HUES64 (cell line): ENCODE measurements at regions not wholly inside any gene's neighbourhood (a gene's known extent, or its start where the extent isn't known, plus 50 kb on each side); places are given as distances from the start of the nearest gene placed in this dataset.

Experiments
- H3K27ac ChIP-seq: 2 replicates; pipeline ENCODE4 v1.7.0; 2013; ENCODE audit warnings: low read depth, low read length, inconsistent platforms
- H3K27me3 ChIP-seq: 2 replicates; pipeline ENCODE4 v1.6.1; 2013; ENCODE audit warnings: mild to moderate bottlenecking, low read length; ENCODE audit not compliant: insufficient read depth
- H3K36me3 ChIP-seq: 2 replicates; pipeline ENCODE4 v1.6.1; 2013; ENCODE audit warnings: mild to moderate bottlenecking, low read length; ENCODE audit not compliant: insufficient read depth
- H3K4me1 ChIP-seq: 2 replicates; pipeline ENCODE4 v1.6.1; 2013; ENCODE audit warnings: mild to moderate bottlenecking, low read length, moderate library complexity; ENCODE audit not compliant: insufficient read depth
- H3K4me3 ChIP-seq: 2 replicates; pipeline ENCODE4 v1.5.1; 2013; ENCODE audit warnings: mild to moderate bottlenecking, low read length, moderate library complexity
- H3K9ac ChIP-seq: 2 replicates; pipeline ENCODE4 v1.6.1; 2013; ENCODE audit warnings: mild to moderate bottlenecking, low read depth, low read length
- H3K9me3 ChIP-seq: 2 replicates; pipeline ENCODE4 v1.6.1; 2013; ENCODE audit warnings: low read depth, low read length; ENCODE audit not compliant: insufficient read depth
- WGBS: fragments of 150-250, 120-280 bp; methylation state at CpG from one replicate; pipeline ENCODE4 v1.1.7; 2013; ENCODE audit warnings: missing lambda C conversion rate; 5-methylcytosine and 5-hydroxymethylcytosine counted together

GRCh38 chr3:31364188-31364587, 168.5 kb upstream of the STT3B start:
- H3K4me3 ChIP-seq, result no peak overlapping the region
- H3K9ac ChIP-seq, result no peak overlapping the region
- H3K9me3 ChIP-seq, result no peaks in the 10 kb centered on the region
- peaks cover 12% of the 10 kb centered on the region for H3K4me1 ChIP-seq
- H3K27me3 ChIP-seq, result no peaks in the 10 kb centered on the region
- H3K36me3 ChIP-seq, result no peaks in the 10 kb centered on the region
- WGBS, result 95% methylated on average over 1 of the region's 1 CpG
- no peak overlapping the region for H3K27ac ChIP-seq

- Histone ChIP-seq H3K36me3 (no peaks in the 10 kb centered on the region), H3K27me3 (no peaks in the 10 kb centered on the region), H3K4me1 (peaks cover 12% of the 10 kb centered on the region), H3K4me3 (no peak overlapping the region), H3K9ac (no peak overlapping the region), H3K9me3 (no peaks in the 10 kb centered on the region), H3K27ac (no peak overlapping the region)
These were observed 168.0 kb upstream of the STT3B start for GRCh38 chr3:31364711-31365110.

- 96% methylated on average over 2 of the region's 2 CpGs for WGBS
- no peaks in the 10 kb centered on the region for H3K4me1 ChIP-seq
- no peak overlapping the region for H3K4me3 ChIP-seq
- no peak overlapping the region for H3K9ac ChIP-seq
- no peaks in the 10 kb centered on the region for H3K9me3 ChIP-seq
- H3K27me3 ChIP-seq, result no peaks in the 10 kb centered on the region
- no peaks in the 10 kb centered on the region for H3K36me3 ChIP-seq
- no peak overlapping the region for H3K27ac ChIP-seq
These were observed 165.2 kb upstream of the STT3B start for GRCh38 chr3:31367518-31367917.

- no peak overlapping the region for H3K4me3 ChIP-seq
- 86% methylated on average over 2 of the region's 2 CpGs for WGBS
- no peaks in the 10 kb centered on the region for H3K4me1 ChIP-seq
- H3K36me3 ChIP-seq, result no peaks in the 10 kb centered on the region
- no peaks in the 10 kb centered on the region for H3K9me3 ChIP-seq
- H3K27me3 ChIP-seq, result no peaks in the 10 kb centered on the region
- no peak overlapping the region for H3K27ac ChIP-seq
- H3K9ac ChIP-seq, result no peak overlapping the region
These were observed 162.9 kb upstream of the STT3B start for GRCh38 chr3:31369637-31370379.

- H3K36me3 ChIP-seq, result no peaks in the 10 kb centered on the region
- no peak overlapping the region for H3K9ac ChIP-seq
- H3K27me3 ChIP-seq, result no peaks in the 10 kb centered on the region
- H3K4me3 ChIP-seq, result no peak overlapping the region
- H3K4me1 ChIP-seq, result no peaks in the 10 kb centered on the region
- H3K27ac ChIP-seq, result no peak overlapping the region
- no peaks in the 10 kb centered on the region for H3K9me3 ChIP-seq
These were observed 162.4 kb upstream of the STT3B start for GRCh38 chr3:31370380-31370666.

- WGBS, result 91% methylated on average over 2 of the region's 2 CpGs
- H3K4me1 ChIP-seq, result no peaks in the 10 kb centered on the region
- no peaks in the 10 kb centered on the region for H3K27me3 ChIP-seq
- H3K9ac ChIP-seq, result no peak overlapping the region
- H3K4me3 ChIP-seq, result no peak overlapping the region
- no peaks in the 10 kb centered on the region for H3K9me3 ChIP-seq
- no peaks in the 10 kb centered on the region for H3K36me3 ChIP-seq
- H3K27ac ChIP-seq, result no peak overlapping the region
These were observed 162.0 kb upstream of the STT3B start for GRCh38 chr3:31370681-31371080.

- H3K9ac ChIP-seq, result no peak overlapping the region
- 97% methylated on average over 4 of the region's 4 CpGs for WGBS
- H3K27ac ChIP-seq, result no peak overlapping the region
- H3K4me1 ChIP-seq, result no peaks in the 10 kb centered on the region
- H3K9me3 ChIP-seq, result no peaks in the 10 kb centered on the region
- H3K27me3 ChIP-seq, result no peaks in the 10 kb centered on the region
- H3K4me3 ChIP-seq, result no peak overlapping the region
- no peaks in the 10 kb centered on the region for H3K36me3 ChIP-seq
These were observed 161.1 kb upstream of the STT3B start for GRCh38 chr3:31371484-31372177.

GRCh38 chr3:31373681-31374080, 159.0 kb upstream of the STT3B start:
- Histone ChIP-seq H3K4me3 (no peak overlapping the region), H3K27me3 (no peaks in the 10 kb centered on the region), H3K36me3 (no peaks in the 10 kb centered on the region), H3K27ac (no peak overlapping the region), H3K4me1 (no peaks in the 10 kb centered on the region), H3K9me3 (no peaks in the 10 kb centered on the region), H3K9ac (no peak overlapping the region)
- 94% methylated on average over 3 of the region's 3 CpGs for WGBS

GRCh38 chr3:31377045-31377642, 155.6 kb upstream of the STT3B start:
- no peaks in the 10 kb centered on the region for H3K4me1 ChIP-seq
- no peaks in the 10 kb centered on the region for H3K27me3 ChIP-seq
- H3K27ac ChIP-seq, result no peak overlapping the region
- no peaks in the 10 kb centered on the region for H3K36me3 ChIP-seq
- H3K4me3 ChIP-seq, result no peak overlapping the region
- no peaks in the 10 kb centered on the region for H3K9me3 ChIP-seq
- no peak overlapping the region for H3K9ac ChIP-seq
- 96% methylated on average over 4 of the region's 5 CpGs for WGBS

GRCh38 chr3:31378231-31378630, 154.5 kb upstream of the STT3B start:
- no peak overlapping the region for H3K4me3 ChIP-seq
- H3K27me3 ChIP-seq, result no peaks in the 10 kb centered on the region
- WGBS, result 92% methylated on average over 1 of the region's 1 CpG
- no peaks in the 10 kb centered on the region for H3K4me1 ChIP-seq
- no peaks in the 10 kb centered on the region for H3K9me3 ChIP-seq
- no peaks in the 10 kb centered on the region for H3K36me3 ChIP-seq
- H3K9ac ChIP-seq, result no peak overlapping the region
- no peak overlapping the region for H3K27ac ChIP-seq

- H3K9ac ChIP-seq, result no peak overlapping the region
- no peak overlapping the region for H3K27ac ChIP-seq
- no peak overlapping the region for H3K4me3 ChIP-seq
- WGBS, result 95% methylated on average over 2 of the region's 2 CpGs
- H3K4me1 ChIP-seq, result no peaks in the 10 kb centered on the region
- H3K36me3 ChIP-seq, result no peaks in the 10 kb centered on the region
- H3K27me3 ChIP-seq, result no peaks in the 10 kb centered on the region
- H3K9me3 ChIP-seq, result no peaks in the 10 kb centered on the region
These were observed 153.1 kb upstream of the STT3B start for GRCh38 chr3:31379598-31379997.
